T follicular helper cell (primary cell): ENCODE measurements at regions not wholly inside any gene's neighbourhood (a gene's known extent, or its start where the extent isn't known, plus 50 kb on each side); places are given as distances from the start of the nearest gene placed in this dataset.

ENCODE experiments used
- DNase-seq: peaks from one replicate; pipeline ENCODE4 v3.0.0-alpha.2; 2020; ENCODE audit warnings: low read depth

GRCh38 chr20:57897156-57897874, 187.5 kb upstream of the PMEPA1 start:
- DNase-seq, result no peak

GRCh38 chr20:57896563-57896962, 186.7 kb upstream of the PMEPA1 start:
- DNase-seq, result no peak

GRCh38 chr20:57896017-57896416, 186.2 kb upstream of the PMEPA1 start:
- DNase-seq, result no peak

- DNase-seq, result no peak
These were observed 185.5 kb upstream of the PMEPA1 start for GRCh38 chr20:57895161-57895855.

GRCh38 chr20:57894522-57894921, 184.7 kb upstream of the PMEPA1 start:
- no peak for DNase-seq

- no peak for DNase-seq
These were observed 184.3 kb upstream of the PMEPA1 start for GRCh38 chr20:57894096-57894495.

GRCh38 chr20:57893366-57893999, 183.7 kb upstream of the PMEPA1 start:
- DNase-seq, result no peak

- DNase-seq, result no peak
These were observed 182.7 kb upstream of the PMEPA1 start for GRCh38 chr20:57892471-57892870.

- DNase-seq, result no peak
These were observed 181.2 kb upstream of the PMEPA1 start for GRCh38 chr20:57891014-57891413.

- no peak for DNase-seq
These were observed 180.5 kb upstream of the PMEPA1 start for GRCh38 chr20:57890202-57890800.

- no peak for DNase-seq
These were observed 178.8 kb upstream of the PMEPA1 start for GRCh38 chr20:57888591-57888990.

- DNase-seq, result no peak
These were observed 175.1 kb upstream of the PMEPA1 start for GRCh38 chr20:57884956-57885355.

- DNase-seq, result no peak
These were observed 173.9 kb upstream of the PMEPA1 start for GRCh38 chr20:57883761-57884160.

- no peak for DNase-seq
These were observed 173.4 kb upstream of the PMEPA1 start for GRCh38 chr20:57883224-57883623.

GRCh38 chr20:57882451-57883161, 172.8 kb upstream of the PMEPA1 start:
- no peak for DNase-seq

- DNase-seq, result no peak
These were observed 171.9 kb upstream of the PMEPA1 start for GRCh38 chr20:57881466-57882385.

GRCh38 chr20:57880571-57880892, 170.7 kb upstream of the PMEPA1 start:
- no peak for DNase-seq

GRCh38 chr20:57879779-57880570, 170.2 kb upstream of the PMEPA1 start:
- no peak for DNase-seq

- no peak for DNase-seq
These were observed 169.6 kb upstream of the PMEPA1 start for GRCh38 chr20:57879437-57879778.

- no peak for DNase-seq
These were observed 169.1 kb upstream of the PMEPA1 start for GRCh38 chr20:57878786-57879424.
